Activated T-helper 17 cell treated with anti-CD3 and anti-CD28 coated beads, Interleukin-2, amount 50 U/mL, for 72 hours (primary cell): ENCODE measurements at regions not wholly inside any gene's neighbourhood (a gene's known extent, or its start where the extent isn't known, plus 50 kb on each side); places are given as distances from the start of the nearest gene placed in this dataset.

Experiments used
- ATAC-seq: fragments of 150-1000 bp; cut with Tn5 transposase; replicated peaks from 2 replicates; pipeline ENCODE4 v1.10.0; 2021; ENCODE audit warnings: mild to moderate bottlenecking, moderate library complexity
- H3K27ac Mint-ChIP-seq: one replicate; pipeline ENCODE4 v1.8.0; 2022; ENCODE audit warnings: mixed read lengths
- H3K27me3 Mint-ChIP-seq: one replicate; pipeline ENCODE4 v1.8.0; 2022; ENCODE audit warnings: mixed read lengths
- H3K36me3 Mint-ChIP-seq: one replicate; pipeline ENCODE4 v1.8.0; 2022; ENCODE audit warnings: low read depth, mild to moderate bottlenecking, mixed read lengths
- H3K4me1 Mint-ChIP-seq: one replicate; pipeline ENCODE4 v1.8.0; 2022; ENCODE audit warnings: mixed read lengths
- H3K4me3 Mint-ChIP-seq: one replicate; pipeline ENCODE4 v1.8.0; 2022; ENCODE audit warnings: mild to moderate bottlenecking, mixed read lengths
- H3K9me3 Mint-ChIP-seq: one replicate; pipeline ENCODE4 v1.8.0; 2022; ENCODE audit warnings: mixed read lengths

DNA sequence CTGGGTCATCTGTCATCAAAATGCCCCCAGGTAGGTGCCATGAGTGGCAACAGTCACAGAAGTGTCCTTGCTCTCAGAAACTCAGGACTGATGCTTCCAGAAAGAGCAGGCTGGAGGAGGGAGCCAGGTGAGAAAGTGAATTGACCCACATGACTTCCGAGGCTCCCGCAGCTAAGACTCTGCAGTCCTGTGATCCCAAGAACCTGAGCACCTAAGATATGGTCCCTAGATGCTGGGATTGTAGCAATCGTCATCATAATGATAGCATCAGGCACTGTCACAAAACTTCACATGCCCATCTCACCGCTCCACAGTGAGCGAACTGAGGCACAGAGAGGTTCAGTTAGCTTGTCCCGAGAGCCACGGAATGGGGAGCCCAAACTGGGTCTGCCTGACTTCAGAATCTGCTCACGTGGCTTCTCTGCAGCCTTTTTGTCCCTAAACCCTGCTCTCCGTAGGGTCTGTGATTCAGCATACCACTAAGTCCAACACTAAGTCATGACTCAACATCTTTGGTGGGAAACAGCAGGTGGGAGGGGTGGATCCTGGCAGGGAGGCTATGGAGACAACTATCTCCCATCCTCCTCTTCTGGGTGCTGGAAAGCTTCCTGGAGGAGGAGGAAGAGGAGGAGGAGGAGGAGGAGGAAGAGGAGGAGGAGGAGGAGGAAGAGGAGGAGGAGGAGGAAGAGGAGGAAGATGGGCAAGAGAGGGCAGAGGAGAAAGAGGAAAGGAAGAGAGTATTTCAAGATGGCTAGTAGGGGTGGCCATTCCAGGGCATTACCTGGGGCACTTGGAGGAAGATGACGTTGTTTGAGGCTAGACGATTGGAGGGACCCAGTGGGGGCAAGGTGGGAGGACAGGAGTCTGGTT lies 55.5 kb upstream of the DLX4 start:
- no peak for ATAC-seq
- Mint-ChIP-seq H3K27me3 (peaks cover 57% of the 10 kb centered on the region), H3K9me3 (no peaks in the 10 kb centered on the region), H3K27ac (no peak overlapping the region), H3K4me1 (no peaks in the 10 kb centered on the region), H3K36me3 (no peaks in the 10 kb centered on the region), H3K4me3 (no peak overlapping the region)

GRCh38 chr17:49914096-49914490 lies 54.9 kb upstream of the DLX4 start:
- no peak overlapping the region for H3K4me3 Mint-ChIP-seq
- no peaks in the 10 kb centered on the region for H3K36me3 Mint-ChIP-seq
- H3K27ac Mint-ChIP-seq: no peak overlapping the region
- H3K27me3 Mint-ChIP-seq: peaks cover 50% of the 10 kb centered on the region
- H3K9me3 Mint-ChIP-seq: no peaks in the 10 kb centered on the region
- no peak for ATAC-seq
- no peaks in the 10 kb centered on the region for H3K4me1 Mint-ChIP-seq

DNA sequence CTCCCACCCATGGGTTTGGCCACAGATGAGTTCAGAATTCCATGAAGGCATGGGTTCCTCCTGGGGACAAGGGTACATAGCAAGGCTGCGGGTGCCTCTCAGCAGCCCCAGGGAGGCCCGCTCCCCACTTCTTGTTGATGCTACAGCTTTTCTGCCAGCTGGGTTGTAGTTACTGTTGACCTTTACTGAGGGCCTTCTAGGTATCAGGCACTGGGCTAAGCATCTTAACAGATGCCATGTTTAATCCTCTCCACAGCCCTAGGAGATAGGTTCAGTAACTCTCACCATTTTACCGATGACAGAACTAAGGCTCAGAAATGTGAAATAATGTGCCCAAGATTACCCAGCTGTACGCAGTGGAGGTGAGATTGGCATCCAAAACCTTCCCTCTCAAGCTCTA lies 54.3 kb upstream of the DLX4 start:
- Mint-ChIP-seq H3K36me3 (no peaks in the 10 kb centered on the region), H3K9me3 (no peaks in the 10 kb centered on the region), H3K27me3 (peaks cover 46% of the 10 kb centered on the region), H3K4me3 (no peak overlapping the region), H3K4me1 (no peaks in the 10 kb centered on the region), H3K27ac (no peak overlapping the region)
- ATAC-seq: no peak

- ATAC-seq: no peak
- no peaks in the 10 kb centered on the region for H3K4me1 Mint-ChIP-seq
- H3K27me3 Mint-ChIP-seq: peaks cover 46% of the 10 kb centered on the region
- no peak overlapping the region for H3K27ac Mint-ChIP-seq
- no peaks in the 10 kb centered on the region for H3K36me3 Mint-ChIP-seq
- no peaks in the 10 kb centered on the region for H3K9me3 Mint-ChIP-seq
- H3K4me3 Mint-ChIP-seq: no peak overlapping the region
These were observed 53.7 kb upstream of the DLX4 start for GRCh38 chr17:49915260-49915659.

DNA sequence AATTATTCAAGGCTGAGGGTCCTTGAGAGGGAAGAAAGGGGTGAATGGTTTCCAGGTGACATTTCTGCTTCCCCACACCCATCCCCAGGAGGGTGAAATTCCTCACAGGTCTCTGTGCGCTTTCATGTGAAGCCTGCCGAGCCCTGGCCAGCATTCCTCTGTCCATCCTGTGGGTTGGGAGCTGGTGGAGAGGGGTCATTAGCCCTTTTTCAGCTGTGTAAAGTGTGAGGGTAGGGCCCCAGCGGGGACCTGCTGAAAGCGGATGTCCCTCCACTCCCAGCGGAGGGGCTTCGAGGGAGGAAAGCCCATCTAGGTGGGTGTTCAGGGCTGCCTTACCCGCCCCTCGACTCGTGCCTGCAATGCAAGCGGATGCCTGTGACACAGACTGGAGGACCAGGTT lies 53.3 kb upstream of the DLX4 start:
- no peak overlapping the region for H3K27ac Mint-ChIP-seq
- no peaks in the 10 kb centered on the region for H3K9me3 Mint-ChIP-seq
- no peak overlapping the region for H3K4me3 Mint-ChIP-seq
- ATAC-seq: no peak
- H3K36me3 Mint-ChIP-seq: no peaks in the 10 kb centered on the region
- peaks cover 44% of the 10 kb centered on the region for H3K27me3 Mint-ChIP-seq
- H3K4me1 Mint-ChIP-seq: no peaks in the 10 kb centered on the region

DNA sequence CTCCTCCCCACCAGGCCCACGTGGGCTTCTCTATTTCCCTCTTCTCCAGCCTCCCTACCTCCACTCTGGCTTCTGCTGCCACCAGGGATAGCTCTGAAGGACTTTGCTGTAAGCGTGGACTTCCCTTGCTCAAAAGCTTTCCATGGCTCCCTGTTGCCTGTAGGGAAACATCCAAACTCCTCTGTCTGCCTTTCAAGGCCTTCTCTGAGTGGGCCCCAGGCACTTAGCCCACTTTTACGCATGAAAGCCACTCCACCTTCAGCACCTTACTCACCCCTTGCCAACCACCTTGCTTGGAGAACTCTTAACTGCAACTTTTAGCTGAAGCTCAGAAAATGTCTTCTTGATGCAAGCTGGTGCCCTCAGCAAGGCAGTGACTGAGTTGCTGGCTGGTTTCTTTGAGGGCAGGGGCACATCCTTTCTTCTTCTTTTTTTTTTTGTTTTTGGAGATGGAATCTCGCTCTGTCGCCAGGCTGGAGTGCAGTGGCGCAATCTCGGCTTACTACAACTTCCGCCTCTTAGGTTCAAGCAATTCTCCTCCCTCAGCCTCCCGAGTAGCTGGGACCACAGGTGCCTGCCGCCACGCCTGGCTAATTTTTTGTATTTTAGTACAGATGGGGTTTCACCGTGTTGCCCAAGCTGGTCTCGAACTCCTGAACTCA lies 52.0 kb upstream of the DLX4 start:
- H3K4me1 Mint-ChIP-seq: no peaks in the 10 kb centered on the region
- H3K4me3 Mint-ChIP-seq: no peak overlapping the region
- H3K36me3 Mint-ChIP-seq: no peaks in the 10 kb centered on the region
- no peak for ATAC-seq
- H3K27me3 Mint-ChIP-seq: peaks cover 40% of the 10 kb centered on the region
- H3K9me3 Mint-ChIP-seq: no peaks in the 10 kb centered on the region
- H3K27ac Mint-ChIP-seq: no peak overlapping the region

DNA sequence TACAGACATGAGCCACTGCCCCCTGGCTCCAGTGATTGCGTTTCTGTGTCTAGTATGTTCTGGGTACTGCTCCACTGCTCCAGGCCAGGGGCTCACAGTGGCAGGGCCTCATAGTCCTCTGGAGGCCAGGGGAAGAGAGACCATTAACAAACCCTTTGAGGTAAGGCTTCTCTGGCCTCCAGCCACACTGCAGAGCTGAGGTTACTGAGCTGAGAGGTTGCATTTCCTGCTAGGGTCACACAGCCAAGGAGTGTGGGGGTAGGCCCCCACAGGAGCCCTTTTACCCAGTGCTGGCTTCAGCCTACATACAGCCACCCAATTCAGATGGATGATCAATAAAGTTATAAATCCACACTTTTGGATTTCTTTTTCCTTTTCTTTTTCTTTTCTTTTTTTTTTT lies 50.4 kb upstream of the DLX4 start:
- Mint-ChIP-seq H3K4me1 (no peaks in the 10 kb centered on the region), H3K36me3 (no peaks in the 10 kb centered on the region), H3K27ac (no peak overlapping the region), H3K9me3 (no peaks in the 10 kb centered on the region), H3K4me3 (no peak overlapping the region), H3K27me3 (peaks cover 29% of the 10 kb centered on the region)
- no peak for ATAC-seq
